ENCODE measurements at regions not wholly inside any gene's neighbourhood (a gene's known extent, or its start where the extent isn't known, plus 50 kb on each side); places are given as distances from the start of the nearest gene placed in this dataset.

- TF ChIP-seq EP300 (IDR thresholded peaks at IDR 0.05) (no peak), CTCF (IDR thresholded peaks at IDR 0.05) (no peak), POLR2A (IDR thresholded peaks at IDR 0.05) (no peak)
- intact Hi-C loops (cut with DNase I) = no loop called here
- no peaks in the 10 kb centered on the region for H3K9me3 ChIP-seq
- H3K4me3 ChIP-seq = no peak overlapping the region
- no peaks in the 10 kb centered on the region for H3K4me1 ChIP-seq (ENCODE audit: insufficient read depth)
- 95 to 97% (median 97%) methylated on average over 39 of the region's 39 CpGs for WGBS, 3 donors
- H3K27me3 ChIP-seq = no peaks in the 10 kb centered on the region
- no peak for DNase-seq
- H3K36me3 ChIP-seq = no peaks in the 10 kb centered on the region
- H3K27ac ChIP-seq = no peak overlapping the region
Observed at GRCh38 chr11:92915551-92915950, 53.9 kb upstream of the MTNR1B start.

- TF ChIP-seq EP300 (IDR thresholded peaks at IDR 0.05) (no peak), POLR2A (IDR thresholded peaks at IDR 0.05) (no peak), CTCF (IDR thresholded peaks at IDR 0.05) (no peak)
- Histone ChIP-seq H3K36me3 (no peaks in the 10 kb centered on the region), H3K4me3 (no peak overlapping the region), H3K27me3 (no peaks in the 10 kb centered on the region), H3K4me1 (ENCODE audit: insufficient read depth) (no peaks in the 10 kb centered on the region), H3K27ac (no peak overlapping the region), H3K9me3 (no peaks in the 10 kb centered on the region)
- 60 to 72% (median 68%) methylated on average over 4 of the region's 4 CpGs for WGBS, 3 donors
- DNase-seq = no peak
- intact Hi-C loops (cut with DNase I) = no loop called here
Observed at GRCh38 chr11:92916299-92916698, 53.2 kb upstream of the MTNR1B start.

- TF ChIP-seq POLR2A (IDR thresholded peaks at IDR 0.05) (no peak), CTCF (IDR thresholded peaks at IDR 0.05) (no peak), EP300 (IDR thresholded peaks at IDR 0.05) (no peak)
- Histone ChIP-seq H3K27me3 (no peaks in the 10 kb centered on the region), H3K27ac (no peak overlapping the region), H3K9me3 (no peaks in the 10 kb centered on the region), H3K4me3 (no peak overlapping the region), H3K4me1 (ENCODE audit: insufficient read depth) (no peaks in the 10 kb centered on the region), H3K36me3 (no peaks in the 10 kb centered on the region)
- intact Hi-C loops (cut with DNase I) = no loop called here
- no peak for DNase-seq
- 68 to 86% (median 72%) methylated on average over 1 of the region's 1 CpG for WGBS, 3 donors
Observed at GRCh38 chr11:92917927-92918326, 51.5 kb upstream of the MTNR1B start.

GRCh38 chr11:92919048-92919447 lies 50.4 kb upstream of the MTNR1B start:
- H3K4me1 ChIP-seq (ENCODE audit: insufficient read depth) = no peaks in the 10 kb centered on the region
- intact Hi-C loops (cut with DNase I) = no loop called here
- no peak for DNase-seq
- TF ChIP-seq CTCF (IDR thresholded peaks at IDR 0.05) = no peak
- no peak for TF ChIP-seq POLR2A (IDR thresholded peaks at IDR 0.05)
- no peak for TF ChIP-seq EP300 (IDR thresholded peaks at IDR 0.05)
- no peak overlapping the region for H3K27ac ChIP-seq
- H3K4me3 ChIP-seq = no peak overlapping the region
- H3K27me3 ChIP-seq = no peaks in the 10 kb centered on the region
- no peaks in the 10 kb centered on the region for H3K9me3 ChIP-seq
- H3K36me3 ChIP-seq = no peaks in the 10 kb centered on the region
